ENCODE measurements at regions not wholly inside any gene's neighbourhood (a gene's known extent, or its start where the extent isn't known, plus 50 kb on each side); places are given as distances from the start of the nearest gene placed in this dataset.

DNA sequence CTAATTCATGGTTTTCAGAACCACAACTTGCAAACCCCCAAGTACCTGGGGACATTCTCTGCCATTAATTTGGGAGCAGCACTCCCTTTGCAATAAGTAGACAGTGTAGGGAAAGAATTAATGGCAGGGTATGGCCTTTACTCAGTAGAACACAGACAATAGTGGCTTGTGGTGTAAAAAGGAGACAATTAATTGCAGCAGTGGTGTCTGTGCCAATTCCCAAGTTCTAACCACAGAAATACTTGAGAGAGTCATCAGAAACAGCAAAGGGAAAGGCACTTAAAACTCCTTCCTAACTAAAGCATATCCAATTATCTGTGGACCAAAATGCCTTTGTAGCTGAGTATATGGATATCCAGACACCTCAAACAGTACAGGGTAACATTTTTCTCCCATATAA lies 257.6 kb upstream of the POU3F2 start:
- DNase-seq = no peak

GRCh38 chr6:98578016-98578415 lies 256.4 kb upstream of the POU3F2 start:
- DNase-seq = no peak

- DNase-seq = no peak
Observed at GRCh38 chr6:98579079-98579478, 255.3 kb upstream of the POU3F2 start.

DNA sequence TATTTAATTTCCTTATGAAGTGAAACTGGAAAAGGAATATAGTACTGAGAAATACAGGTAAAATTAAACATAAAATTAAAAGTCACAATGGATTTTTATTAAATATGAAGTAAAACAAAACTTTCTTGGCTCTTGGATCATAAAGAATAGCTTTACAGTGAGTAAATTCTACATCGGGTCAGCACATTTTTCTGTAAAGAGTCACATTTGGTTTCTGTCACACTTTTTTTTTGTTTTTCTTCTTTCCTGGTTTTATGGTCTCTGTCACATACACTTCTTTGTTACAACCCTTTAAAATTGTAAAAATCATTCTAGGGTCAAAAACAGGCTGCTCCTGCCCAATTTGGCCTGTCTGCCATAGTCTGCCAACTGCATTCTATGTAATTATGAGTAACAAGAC lies 254.4 kb upstream of the POU3F2 start:
- no peak for DNase-seq

DNA sequence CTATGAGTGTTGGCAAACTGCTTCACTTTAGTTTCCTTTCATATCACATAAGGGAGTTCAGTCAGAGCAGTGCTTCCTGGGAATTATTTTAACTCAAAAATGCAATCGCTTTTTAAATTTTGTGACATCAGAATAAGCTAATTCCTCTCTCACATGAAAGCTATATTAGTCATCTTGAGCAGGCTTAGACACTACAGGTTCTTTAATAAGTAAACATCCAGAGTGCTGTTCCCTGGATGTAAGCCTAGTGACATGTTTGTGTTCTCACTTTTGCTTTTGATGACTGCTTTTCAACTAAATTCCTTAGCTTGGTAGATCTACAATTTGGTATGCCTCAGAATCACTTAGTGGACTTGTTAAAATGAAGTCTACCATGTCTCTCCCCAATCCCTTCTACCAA lies 252.7 kb upstream of the POU3F2 start:
- DNase-seq = no peak

DNA sequence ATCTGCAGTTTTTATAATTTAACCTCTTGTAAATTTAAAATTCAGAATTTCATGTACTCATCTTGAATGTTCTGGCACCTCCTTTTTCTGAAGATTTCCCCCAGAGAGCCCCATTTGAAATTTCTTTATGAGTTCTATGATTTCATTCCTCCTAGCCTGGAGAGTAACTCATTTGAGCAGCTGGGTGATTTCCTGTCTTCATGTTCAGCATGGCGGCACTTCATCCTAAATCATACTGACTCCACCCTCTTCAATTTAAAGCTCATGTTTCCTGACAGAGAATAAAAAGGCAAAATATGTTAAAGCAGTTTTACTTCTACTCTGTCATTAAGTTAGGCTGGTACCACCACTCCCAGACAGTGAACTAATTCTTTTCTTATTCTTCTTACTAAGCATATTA lies 250.9 kb upstream of the POU3F2 start:
- DNase-seq = no peak

GRCh38 chr6:98586163-98586562 lies 248.2 kb upstream of the POU3F2 start:
- no peak for DNase-seq

DNA sequence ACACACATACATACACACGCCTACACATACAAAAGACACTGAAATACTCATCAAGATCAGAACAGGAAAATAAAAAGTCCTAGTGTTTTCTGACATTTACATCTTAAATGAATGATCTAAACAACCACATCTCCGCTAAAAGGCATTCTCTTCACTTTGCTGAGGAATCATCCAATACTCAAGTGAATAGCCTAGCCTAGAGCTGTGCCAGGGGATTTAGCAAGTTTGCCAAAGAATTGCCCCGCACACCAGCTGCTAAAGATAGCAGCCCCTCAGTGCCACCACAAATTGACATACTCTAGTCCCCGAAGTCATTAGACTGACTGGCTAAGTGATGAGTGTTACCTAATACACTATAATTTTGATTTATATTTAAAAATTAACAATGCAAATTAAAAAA lies 246.8 kb upstream of the POU3F2 start:
- no peak for DNase-seq

DNA sequence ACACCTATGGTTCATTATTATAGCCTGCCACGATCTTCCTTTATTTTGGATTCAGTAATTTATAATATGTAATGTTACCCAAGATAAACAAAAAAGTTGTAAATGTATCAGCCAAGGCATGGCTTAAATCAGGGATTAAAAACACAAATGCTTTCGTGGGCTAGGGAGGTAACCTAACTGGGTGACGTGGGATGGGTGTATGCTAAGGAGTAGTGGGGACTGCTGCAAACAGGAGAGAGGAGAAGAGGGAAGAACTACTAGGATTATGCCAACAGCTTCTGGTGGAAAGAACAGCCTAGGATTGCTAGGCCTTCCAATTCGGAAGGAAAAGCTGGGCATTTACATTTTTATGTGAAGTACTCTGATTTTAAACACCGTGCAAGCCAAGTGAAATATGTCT lies 244.8 kb upstream of the POU3F2 start:
- no peak for DNase-seq

DNA sequence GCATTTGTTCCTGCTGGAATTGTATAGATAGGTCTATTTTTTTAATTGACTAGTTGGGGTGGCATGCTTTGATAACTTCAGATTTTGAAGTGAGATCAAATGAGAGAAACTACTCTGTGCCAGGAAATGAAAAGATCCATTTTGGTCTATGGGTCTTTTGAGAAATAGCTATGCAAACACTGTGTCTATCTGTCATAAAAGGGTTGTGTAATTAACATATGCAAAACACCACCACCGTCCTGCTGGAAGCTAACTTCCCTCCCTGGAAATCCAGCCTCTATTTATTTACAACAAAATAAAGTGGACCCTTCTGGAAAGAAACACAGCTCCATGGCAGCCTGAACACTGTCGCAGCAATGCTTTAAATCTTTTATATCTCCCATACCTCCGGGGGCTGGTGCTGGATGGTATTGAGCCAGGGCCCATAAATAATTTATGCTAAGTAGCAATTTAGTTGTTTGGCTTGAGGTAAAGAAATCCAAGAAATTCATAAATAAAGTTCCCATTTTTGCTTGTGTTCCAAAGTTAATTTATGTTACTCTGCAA lies 244.2 kb upstream of the POU3F2 start:
- no peak for DNase-seq

GRCh38 chr6:98590997-98591396 lies 243.4 kb upstream of the POU3F2 start:
- DNase-seq = no peak

DNA sequence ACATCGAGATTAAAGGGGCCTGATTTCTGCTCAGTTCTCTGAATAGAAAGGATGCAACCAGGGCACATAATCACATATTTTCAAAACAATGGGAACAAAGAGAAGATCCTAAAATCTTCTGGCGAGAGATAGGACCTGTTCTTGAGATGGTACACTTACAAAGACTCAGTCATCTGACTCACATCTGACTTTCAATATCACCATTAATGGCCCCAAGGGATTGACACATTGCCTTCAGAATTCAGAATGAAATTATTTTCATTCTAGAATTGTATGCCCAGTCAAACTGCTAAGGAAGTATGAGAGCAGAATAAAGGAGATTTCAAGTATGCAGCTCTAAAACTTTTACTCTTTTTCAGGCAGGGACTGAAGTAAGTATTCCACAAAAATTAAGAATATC lies 240.7 kb upstream of the POU3F2 start:
- DNase-seq = no peak

DNA sequence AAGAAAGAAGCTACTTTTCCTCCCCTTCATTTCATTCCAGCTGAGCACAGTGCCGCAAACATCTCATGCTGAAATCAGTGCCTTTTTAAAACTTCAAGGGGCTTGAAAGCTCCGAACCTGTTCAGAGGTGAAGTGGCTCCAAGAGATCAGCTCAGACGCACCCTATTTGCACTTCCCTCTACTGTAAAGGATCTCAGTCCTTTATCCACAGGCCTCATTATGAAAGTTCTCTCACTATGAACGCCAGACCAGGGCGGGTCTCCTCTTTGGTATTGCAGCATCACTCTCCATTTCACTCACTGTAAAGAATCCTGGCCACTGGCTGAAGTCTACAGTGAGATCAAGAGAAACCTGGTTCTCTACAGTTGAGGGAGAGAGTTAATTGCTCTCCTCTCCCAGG lies 232.7 kb upstream of the POU3F2 start:
- no peak for DNase-seq

- no peak for DNase-seq
Observed at GRCh38 chr6:98605705-98606104, 228.7 kb upstream of the POU3F2 start.

DNA sequence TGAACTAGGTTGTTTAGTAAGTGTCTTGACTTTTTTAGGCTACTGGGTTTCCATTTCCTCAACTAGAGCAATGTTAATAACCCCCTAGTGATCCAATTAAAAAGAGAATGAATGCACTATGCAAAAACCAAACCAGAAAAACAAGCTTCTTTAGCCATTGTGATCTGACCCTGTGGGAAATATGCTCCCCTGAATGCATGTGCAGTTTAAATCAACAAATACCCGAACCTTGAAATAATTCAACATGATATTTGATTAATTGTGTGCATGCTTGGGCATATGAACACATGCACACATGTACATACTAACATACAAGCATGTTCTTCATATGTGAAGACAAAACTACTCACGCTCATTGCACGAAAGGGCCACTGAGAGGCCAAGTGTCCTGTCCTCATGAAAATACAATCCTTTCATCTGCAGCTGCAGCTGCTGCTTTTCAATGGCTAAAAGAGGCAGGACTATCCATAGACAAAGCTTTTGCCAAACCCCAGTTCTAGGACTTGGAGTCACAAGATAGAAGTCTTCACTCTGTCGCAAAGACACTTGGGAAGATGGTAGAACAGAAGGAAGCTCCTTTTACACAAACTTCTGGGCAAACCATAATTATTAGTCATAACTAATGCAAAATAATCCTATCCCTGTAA lies 207.1 kb upstream of the POU3F2 start:
- no peak for DNase-seq

- no peak for DNase-seq
Observed at GRCh38 chr6:98633886-98634285, 200.5 kb upstream of the POU3F2 start.

GRCh38 chr6:98634569-98634968 lies 199.8 kb upstream of the POU3F2 start:
- DNase-seq = no peak

- no peak for DNase-seq
Observed at GRCh38 chr6:98635191-98635590, 199.2 kb upstream of the POU3F2 start.

- DNase-seq = no peak
Observed at GRCh38 chr6:98636941-98637340, 197.4 kb upstream of the POU3F2 start.

DNA sequence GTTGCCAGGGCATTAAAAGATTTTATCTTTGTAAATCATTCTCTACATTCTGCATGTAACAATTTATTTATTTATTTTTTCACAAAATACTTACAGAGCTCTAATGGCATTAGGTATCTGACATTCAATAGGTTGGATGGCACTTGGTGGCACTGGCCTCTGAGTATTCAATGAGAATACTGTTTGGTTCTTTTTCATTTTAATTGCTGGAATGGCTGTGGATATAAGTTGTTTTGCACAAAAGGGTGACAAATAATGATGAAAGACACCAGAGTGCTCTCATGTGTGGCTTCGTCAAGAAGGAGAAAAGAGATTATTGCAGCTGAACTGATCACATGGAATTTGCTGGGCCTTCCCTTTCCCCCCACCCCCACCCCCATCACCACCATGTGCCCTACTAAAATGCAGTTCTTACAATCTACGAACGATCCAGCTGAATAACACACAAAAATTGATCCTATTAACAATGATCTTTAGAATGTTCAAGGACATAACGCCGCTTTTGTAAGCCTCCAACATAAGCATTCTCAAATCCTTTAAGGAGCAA lies 195.2 kb upstream of the POU3F2 start:
- no peak for DNase-seq

DNA sequence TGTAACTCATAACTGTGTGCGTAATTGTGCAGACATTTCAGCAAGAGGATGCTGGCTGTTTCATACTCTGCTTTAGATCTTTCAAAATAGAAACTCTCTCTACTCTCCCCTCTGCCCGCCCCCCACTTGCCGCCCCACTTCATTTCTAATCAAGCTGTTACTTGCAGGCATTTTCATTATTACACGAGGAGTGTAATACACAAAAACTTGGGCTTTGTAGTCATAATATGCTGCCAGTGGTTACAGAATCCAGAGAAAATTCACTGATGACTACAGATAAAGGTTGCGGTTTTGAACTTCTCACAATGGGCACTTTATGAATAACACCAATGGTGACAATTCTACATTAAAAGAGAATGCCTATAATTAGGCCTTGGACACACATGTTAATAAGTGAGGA lies 194.0 kb upstream of the POU3F2 start:
- no peak for DNase-seq

DNA sequence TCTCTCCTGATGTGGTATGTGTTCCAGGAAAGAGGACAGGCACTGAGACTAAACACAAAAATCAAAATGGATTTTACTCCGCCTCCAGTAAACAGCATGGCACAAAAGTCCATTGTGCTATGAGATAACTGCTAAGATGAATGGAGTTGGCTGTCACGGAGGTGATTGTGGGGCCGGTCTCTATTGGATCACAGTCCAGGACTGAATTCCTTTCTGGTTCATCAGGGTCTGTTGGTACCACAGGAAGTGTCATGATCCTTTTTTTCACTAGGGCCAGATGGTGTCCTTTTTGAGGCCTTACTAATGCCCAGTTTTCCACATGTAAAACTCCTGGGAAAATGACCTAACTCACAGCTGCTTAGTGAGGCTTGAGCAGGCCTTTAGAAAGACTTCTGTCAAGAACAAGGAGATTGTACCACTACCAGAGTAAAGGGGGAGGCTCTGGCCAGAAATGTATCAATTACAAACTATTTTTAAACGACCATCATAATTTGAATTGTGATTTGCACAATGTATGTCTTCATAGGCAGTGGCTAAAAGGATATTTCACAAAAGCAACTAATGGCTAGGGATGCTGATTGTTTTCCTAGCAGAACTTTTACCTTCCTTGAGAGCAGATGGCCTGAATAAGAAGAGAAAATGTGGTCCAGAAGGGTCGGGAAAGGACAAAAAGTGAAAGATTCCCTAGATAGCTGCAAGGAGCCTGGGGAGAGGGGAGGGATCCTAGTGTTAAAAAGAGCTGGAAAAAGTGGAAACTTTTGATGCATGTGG lies 192.2 kb upstream of the POU3F2 start:
- no peak for DNase-seq

DNA sequence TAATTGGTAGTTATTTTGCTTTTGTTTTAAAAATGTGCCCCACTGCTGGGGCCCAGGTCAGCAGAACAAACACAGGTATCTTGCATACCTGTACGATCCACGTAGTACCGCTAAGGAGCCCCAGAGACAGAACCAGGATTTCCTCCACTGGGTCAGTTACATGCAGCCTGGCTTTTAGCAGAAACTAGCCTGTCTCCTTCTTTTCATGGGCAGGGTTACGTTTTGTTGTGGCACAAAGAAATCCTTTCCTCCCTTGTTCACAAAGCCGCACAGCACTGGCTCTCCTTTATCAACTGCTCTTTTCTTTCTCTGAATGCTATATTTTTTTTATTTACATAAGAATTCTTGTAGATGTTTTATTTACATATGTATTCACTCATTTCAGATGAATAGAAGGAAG lies 190.3 kb upstream of the POU3F2 start:
- DNase-seq = no peak

Measured in dermis blood vessel endothelial cell (primary cell).